Adipocyte (in vitro differentiated cells): ENCODE measurements at regions not wholly inside any gene's neighbourhood (a gene's known extent, or its start where the extent isn't known, plus 50 kb on each side); places are given as distances from the start of the nearest gene placed in this dataset.
"Not testable (repeated sequence)": the region's sequence is repeated elsewhere in the genome, so short reads cannot be mapped to it uniquely, and the experiment has no call there.

Experiments used
- DNase-seq: peaks from one replicate; pipeline ENCODE4 v3.0.0-alpha.2; 2015; ENCODE audit warnings: low read depth
- H3K27me3 ChIP-seq: replicated peaks from 2 replicates; pipeline ENCODE4 v1.7.0; 2013; ENCODE audit warnings: mild to moderate bottlenecking, low read length, moderate library complexity; ENCODE audit not compliant: control insufficient read depth, insufficient read depth
- H3K36me3 ChIP-seq: 2 replicates; pipeline ENCODE4 v1.7.0; 2013; ENCODE audit warnings: low read length, mild to moderate bottlenecking, moderate library complexity; ENCODE audit not compliant: control insufficient read depth, insufficient read depth, severe bottlenecking
- H3K4me1 ChIP-seq: 2 replicates; pipeline ENCODE4 v1.7.0; 2013; ENCODE audit warnings: mild to moderate bottlenecking, low read length, moderate library complexity; ENCODE audit not compliant: control insufficient read depth, insufficient read depth
- H3K4me3 ChIP-seq: 2 replicates; pipeline ENCODE4 v1.7.0; 2013; ENCODE audit warnings: mild to moderate bottlenecking, low read length, moderate library complexity
- H3K9ac ChIP-seq: 2 replicates; pipeline ENCODE4 v1.7.0; 2013; ENCODE audit warnings: mild to moderate bottlenecking, low read length, moderate library complexity
- H3K9me3 ChIP-seq: 2 replicates; pipeline ENCODE4 v1.7.0; 2013; ENCODE audit warnings: mild to moderate bottlenecking, low read length, moderate library complexity; ENCODE audit not compliant: control insufficient read depth

DNA sequence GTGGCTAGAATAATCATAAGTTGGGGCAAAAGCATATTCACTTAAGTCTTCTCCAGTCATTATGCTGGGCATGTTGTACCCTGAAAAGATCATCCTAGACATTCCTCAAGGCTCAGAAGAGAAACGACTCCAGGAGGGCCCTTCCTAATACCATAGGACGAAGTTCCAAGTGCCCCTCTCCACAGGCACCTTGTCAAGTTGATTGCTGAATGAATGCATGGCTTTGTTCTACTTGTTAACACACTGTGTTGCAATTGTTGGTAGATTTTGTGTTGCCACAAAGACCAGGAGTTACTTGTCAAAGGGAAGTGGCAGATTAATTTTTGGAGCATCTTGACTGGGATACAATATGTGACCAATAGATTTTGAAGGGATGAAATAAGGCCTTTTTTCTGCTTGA is 194.3 kb upstream of the SMLR1 start:
- no peak overlapping the region for H3K4me3 ChIP-seq
- no peak for DNase-seq

DNA sequence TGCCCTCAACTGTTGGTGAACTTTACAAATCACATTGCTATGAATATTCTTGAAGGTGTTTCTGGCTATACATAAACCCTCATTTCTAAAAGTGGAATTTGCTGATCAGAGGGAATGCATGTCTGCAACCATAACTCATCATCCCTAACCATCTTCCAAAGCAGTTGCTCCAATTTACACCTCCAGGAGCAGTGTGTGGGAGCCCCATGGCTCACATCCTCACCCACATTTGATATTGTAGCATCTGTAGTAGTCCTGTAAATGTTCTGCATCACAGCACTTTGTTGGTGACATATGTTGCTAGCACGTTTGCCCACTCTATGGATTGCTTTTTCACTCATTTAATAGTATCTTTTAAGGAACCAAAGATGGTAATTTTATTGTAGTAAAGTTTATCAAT is 183.8 kb upstream of the SMLR1 start:
- no peak for DNase-seq
- Histone ChIP-seq H3K36me3 (no peaks in the 10 kb centered on the region), H3K27me3 (no peaks in the 10 kb centered on the region), H3K4me3 (no peak overlapping the region), H3K9me3 (peaks cover 13% of the 10 kb centered on the region), H3K9ac (no peak overlapping the region), H3K4me1 (peaks cover 15% of the 10 kb centered on the region)

More for the DNA sequence above, 194.3 kb upstream of the SMLR1 start:
- no peaks in the 10 kb centered on the region for H3K27me3 ChIP-seq
- no peak overlapping the region for H3K9ac ChIP-seq
- H3K36me3 ChIP-seq: no peaks in the 10 kb centered on the region
- H3K9me3 ChIP-seq: no peaks in the 10 kb centered on the region
- no peaks in the 10 kb centered on the region for H3K4me1 ChIP-seq

DNA sequence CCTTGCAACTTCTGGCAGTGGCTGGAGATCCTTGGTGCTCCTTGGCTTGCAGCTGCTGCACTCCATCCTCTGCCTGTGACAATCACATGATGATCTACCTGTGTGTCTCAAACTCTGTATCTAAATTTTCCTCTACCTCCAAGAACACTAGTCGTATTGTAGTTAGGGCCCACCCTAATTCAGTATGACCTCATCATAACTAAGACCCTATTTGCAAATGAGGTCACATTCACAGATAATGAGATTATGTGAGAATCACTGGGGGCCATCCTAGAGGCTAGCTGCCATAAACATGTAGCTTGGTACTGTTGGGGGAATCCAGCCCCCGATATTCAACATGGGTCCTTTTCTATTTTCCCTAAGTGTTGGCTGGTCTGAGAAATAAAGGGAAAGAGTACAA is 183.0 kb upstream of the SMLR1 start:
- DNase-seq: no peak
- Histone ChIP-seq H3K36me3 (no peaks in the 10 kb centered on the region), H3K4me1 (peaks cover 15% of the 10 kb centered on the region), H3K9ac (no peak overlapping the region), H3K9me3 (peaks cover 10% of the 10 kb centered on the region), H3K27me3 (no peaks in the 10 kb centered on the region), H3K4me3 (no peak overlapping the region)

DNA sequence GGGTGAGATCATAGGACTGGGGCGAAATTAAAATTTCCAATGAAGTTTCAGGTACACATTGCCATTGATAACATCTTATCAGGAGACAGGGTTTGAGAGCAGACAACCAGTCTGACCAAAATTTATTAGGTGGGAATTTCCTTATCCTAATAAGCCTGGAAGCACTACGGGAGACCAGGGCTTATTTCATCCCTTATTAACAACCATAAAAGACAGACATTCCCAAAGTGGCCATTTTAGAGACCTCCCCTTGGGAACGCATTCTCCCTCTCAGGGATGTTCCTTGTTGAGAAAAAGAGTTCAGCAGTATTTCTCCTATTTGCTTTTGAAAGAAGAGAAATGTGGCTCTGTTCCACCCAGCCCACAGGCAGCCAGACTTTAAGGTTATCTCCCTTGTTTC is 182.4 kb upstream of the SMLR1 start:
- peaks cover 15% of the 10 kb centered on the region for H3K4me1 ChIP-seq
- H3K36me3 ChIP-seq, H3K4me3 ChIP-seq, H3K27me3 ChIP-seq, H3K9ac ChIP-seq, DNase-seq, H3K9me3 ChIP-seq: not testable (repeated sequence)

DNA sequence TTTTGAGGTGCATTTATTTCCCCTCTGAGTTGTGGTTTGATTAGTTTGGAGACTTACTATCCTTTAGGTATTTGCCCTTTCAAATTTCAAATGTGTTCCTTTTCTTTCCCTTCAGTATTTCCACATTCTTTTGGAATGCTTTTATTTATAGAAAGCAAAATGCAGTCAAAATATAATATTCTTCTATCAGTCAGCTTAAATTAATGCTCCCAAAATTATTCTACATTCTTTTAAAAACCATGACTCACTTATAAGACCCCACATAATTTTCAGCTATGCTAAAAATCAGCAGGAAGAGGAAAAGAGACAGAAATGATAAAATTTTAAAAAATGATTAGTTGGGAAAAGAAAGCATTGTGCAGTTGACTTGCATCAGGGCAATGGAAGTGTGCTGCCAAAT is 180.0 kb upstream of the SMLR1 start:
- no peaks in the 10 kb centered on the region for H3K27me3 ChIP-seq
- H3K9me3 ChIP-seq: peaks cover 10% of the 10 kb centered on the region
- H3K9ac ChIP-seq: no peak overlapping the region
- H3K4me1 ChIP-seq: peaks cover 15% of the 10 kb centered on the region
- no peak overlapping the region for H3K4me3 ChIP-seq
- no peaks in the 10 kb centered on the region for H3K36me3 ChIP-seq
- peak; percentile 61 for DNase-seq

DNA sequence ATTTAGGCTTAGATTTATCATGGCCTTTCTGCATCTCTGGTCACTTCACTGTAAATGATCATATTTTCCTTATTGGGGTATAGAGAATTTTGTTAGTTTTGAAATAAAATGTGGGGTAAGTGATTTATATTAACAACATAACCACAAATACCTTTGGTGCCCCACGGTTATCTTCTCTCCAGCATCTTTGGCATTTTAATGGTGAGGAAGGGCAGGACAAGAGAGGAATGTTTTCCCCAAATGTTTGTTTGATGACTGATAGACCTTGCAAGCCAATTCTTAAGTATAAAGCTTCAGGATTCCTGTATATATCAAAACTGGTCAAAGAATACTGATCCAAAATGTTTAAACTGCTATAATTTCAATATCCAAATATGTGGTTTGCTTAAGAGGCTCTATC is 171.6 kb upstream of the SMLR1 start:
- no peak overlapping the region for H3K9ac ChIP-seq
- no peaks in the 10 kb centered on the region for H3K36me3 ChIP-seq
- H3K4me1 ChIP-seq: peaks cover 16% of the 10 kb centered on the region
- H3K9me3 ChIP-seq: no peaks in the 10 kb centered on the region
- no peak overlapping the region for H3K4me3 ChIP-seq
- DNase-seq: peak; percentile 29
- no peaks in the 10 kb centered on the region for H3K27me3 ChIP-seq

DNA sequence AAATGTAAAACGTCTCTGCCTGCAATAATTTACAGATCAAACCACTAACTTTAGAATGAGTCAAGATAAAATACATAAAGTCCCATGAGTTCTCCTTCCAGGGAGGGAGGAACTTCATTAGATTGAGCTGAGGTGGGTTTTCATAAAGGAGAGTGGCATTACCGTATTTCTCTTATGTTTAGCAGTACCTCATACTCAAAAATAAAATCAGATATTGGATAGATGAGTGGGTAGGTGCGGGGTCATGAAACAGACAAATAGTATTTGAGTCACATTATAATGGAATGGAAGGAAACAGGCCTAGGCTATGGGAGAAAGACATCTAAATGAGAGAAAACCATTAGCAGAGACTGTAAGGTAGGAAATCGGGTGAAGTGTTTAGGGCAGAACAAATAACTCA is 166.1 kb upstream of the SMLR1 start:
- no peak for DNase-seq
- Histone ChIP-seq H3K4me1 (peaks cover 8% of the 10 kb centered on the region), H3K9me3 (no peaks in the 10 kb centered on the region), H3K27me3 (no peaks in the 10 kb centered on the region), H3K4me3 (no peak overlapping the region), H3K36me3 (no peaks in the 10 kb centered on the region), H3K9ac (no peak overlapping the region)

DNA sequence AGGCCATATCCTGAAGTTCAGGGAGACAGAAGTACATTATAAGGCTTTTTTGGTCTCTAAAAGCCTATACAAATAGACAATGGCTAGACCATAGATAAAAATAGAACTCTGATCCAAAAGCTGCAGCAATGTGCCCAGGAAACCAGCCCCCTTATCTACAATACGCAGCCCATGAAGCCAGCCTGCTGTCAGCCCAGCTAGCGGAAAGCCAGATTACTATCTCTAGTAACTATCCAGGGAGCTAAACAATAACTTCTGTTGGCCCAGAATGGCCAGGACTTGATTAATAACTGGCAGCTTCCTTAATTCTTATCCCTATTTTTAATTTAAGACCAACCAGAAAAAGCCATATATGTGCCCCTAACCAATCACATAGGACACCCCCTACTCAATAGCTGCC is 160.4 kb upstream of the SMLR1 start:
- Histone ChIP-seq H3K27me3 (no peaks in the 10 kb centered on the region), H3K36me3 (no peaks in the 10 kb centered on the region), H3K9me3 (no peaks in the 10 kb centered on the region), H3K4me1 (peaks cover 20% of the 10 kb centered on the region), H3K4me3 (no peak overlapping the region), H3K9ac (no peak overlapping the region)
- DNase-seq: no peak

DNA sequence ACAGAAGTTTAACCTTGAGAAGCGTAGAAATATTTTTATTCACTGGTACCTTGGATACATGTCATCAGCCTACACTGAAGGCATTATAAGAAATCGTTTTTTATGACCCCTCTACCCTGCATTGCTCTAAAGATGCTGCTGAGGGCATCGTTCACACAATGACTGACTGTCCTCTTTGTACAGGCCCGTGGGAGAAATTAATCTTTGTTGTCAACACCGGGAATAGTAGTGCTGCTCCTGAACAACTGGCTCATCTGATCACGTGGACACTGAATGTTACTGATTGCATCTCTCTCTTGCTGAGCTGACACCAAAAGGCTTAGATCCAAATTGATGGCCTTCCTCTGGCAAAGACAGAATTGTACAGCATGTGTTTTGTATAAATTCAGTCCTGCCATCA is 157.1 kb upstream of the SMLR1 start:
- DNase-seq: no peak

DNA sequence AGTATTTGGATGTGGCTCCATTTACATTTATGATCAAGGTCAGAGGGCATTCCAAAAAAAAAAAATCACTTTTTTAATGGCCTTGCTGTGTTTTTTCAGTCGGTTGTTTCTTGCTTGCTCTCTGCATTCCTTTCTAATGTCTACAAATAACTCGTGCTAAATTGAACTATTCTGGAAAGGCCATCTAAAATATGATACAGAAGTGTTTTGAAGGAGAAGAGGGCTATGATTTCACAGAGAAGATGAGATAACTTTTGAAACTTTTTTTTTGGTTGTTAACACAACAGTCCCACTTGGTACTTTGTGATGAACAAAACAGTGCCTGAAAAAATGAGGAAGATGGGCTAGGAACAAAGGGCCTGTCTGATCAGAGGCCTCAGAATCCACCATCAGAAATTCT is 156.1 kb upstream of the SMLR1 start:
- no peaks in the 10 kb centered on the region for H3K27me3 ChIP-seq
- peaks cover 42% of the 10 kb centered on the region for H3K4me1 ChIP-seq
- H3K36me3 ChIP-seq: no peaks in the 10 kb centered on the region
- H3K9me3 ChIP-seq: no peaks in the 10 kb centered on the region
- DNase-seq: no peak
- peak overlapping the region; percentile 41 for H3K9ac ChIP-seq
- H3K4me3 ChIP-seq: peak overlapping the region; percentile 28

More for the DNA sequence above, 157.1 kb upstream of the SMLR1 start:
- Histone ChIP-seq H3K4me1 (peaks cover 39% of the 10 kb centered on the region), H3K27me3 (no peaks in the 10 kb centered on the region), H3K36me3 (no peaks in the 10 kb centered on the region), H3K9me3 (no peaks in the 10 kb centered on the region), H3K4me3 (no peak overlapping the region), H3K9ac (no peak overlapping the region)

DNA sequence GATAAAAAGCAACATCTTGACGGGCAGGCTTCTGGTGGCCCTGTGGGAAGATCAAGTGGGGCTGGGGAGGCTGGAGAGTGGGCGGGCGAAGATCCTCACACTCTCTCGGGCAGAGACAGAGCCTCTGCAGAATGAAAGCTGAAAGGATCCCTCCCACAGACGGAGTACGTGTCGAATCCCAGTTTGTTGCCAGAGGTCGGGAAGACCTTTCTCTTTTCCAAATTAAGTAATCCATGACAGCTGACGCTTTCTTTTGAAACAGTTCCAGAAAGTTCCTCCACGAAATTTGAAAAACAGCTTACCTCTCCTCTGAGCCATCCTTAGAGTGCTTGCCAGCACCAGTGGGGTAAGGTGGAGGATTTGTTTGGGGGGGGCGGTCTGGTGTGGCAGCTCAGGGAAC is 155.6 kb upstream of the SMLR1 start:
- no peaks in the 10 kb centered on the region for H3K36me3 ChIP-seq
- peak overlapping the region; percentile 41 for H3K9ac ChIP-seq
- H3K27me3 ChIP-seq: no peaks in the 10 kb centered on the region
- peak overlapping the region; percentile 28 for H3K4me3 ChIP-seq
- peaks cover 46% of the 10 kb centered on the region for H3K4me1 ChIP-seq
- peaks cover under 1% of the 10 kb centered on the region for H3K9me3 ChIP-seq
- DNase-seq: no peak

DNA sequence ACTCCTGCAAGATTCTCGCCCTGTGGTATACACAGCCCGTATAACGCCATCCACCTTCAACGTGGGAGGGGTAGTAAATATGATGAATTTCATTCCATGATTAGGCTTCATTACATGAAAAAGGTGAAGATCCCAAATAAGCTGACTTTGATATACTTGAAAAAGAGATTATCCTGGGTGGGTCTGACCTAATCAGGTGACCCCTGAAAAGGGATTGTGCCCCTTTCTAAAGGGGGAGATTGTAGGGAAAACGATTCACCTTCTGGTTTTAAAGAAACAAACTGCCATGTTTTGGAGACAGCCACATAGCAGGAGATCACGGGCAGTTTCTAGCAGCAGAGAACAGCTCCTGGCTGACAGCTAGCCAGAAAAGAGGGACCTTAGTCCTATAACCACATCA is 155.1 kb upstream of the SMLR1 start:
- no peak overlapping the region for H3K9ac ChIP-seq
- no peaks in the 10 kb centered on the region for H3K36me3 ChIP-seq
- DNase-seq: no peak
- peaks cover 48% of the 10 kb centered on the region for H3K4me1 ChIP-seq
- no peaks in the 10 kb centered on the region for H3K27me3 ChIP-seq
- no peak overlapping the region for H3K4me3 ChIP-seq
- H3K9me3 ChIP-seq: peaks cover 6% of the 10 kb centered on the region
